ENCODE measurements at regions not wholly inside any gene's neighbourhood (a gene's known extent, or its start where the extent isn't known, plus 50 kb on each side); places are given as distances from the start of the nearest gene placed in this dataset.
"Not testable (repeated sequence)": the region's sequence is repeated elsewhere in the genome, so short reads cannot be mapped to it uniquely, and the experiment has no call there.

DNA sequence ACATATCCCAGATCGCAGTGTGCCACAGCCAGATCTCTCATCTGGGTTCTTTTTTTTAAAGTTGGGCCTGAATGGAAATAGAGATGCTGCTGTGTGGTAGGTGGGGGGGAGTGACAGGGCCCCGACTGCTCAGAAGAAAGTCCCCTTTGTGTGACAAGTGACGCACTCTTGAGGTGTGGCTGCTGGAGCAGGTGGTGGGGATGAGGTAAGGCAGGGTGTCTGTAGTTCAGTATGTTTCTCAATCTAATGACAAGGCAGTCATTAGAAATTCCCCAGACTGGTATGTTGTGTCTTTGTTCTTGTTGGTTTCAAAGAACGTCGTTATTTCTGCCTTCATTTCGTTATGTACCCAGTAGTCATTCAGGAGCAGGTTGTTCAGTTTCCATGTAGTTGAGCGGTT is 128.8 kb upstream of the TACR1 start:
- in situ Hi-C loops (cut with HindIII; ENCODE audit: low sequenced_read_pairs), result no loop called here

DNA sequence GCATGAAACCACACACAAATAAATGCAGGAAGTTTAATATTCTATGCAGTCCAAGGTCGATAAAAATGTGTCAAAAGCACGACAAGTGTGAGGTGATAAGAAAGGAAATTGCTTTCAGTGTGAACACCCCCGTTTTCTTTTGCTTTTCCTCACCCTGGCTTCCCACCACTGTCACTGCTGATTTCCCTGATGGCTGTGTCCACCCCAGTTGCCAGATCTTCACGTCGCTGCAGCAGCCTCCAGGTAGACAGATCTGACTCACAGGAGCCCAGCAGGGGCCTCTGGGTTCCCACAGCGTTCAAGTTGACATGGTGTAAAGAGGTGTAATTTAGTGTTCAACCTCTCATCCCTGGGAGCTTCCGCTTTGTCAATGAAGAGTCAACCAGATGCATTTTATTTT is 128.0 kb upstream of the TACR1 start:
- in situ Hi-C loops (cut with HindIII; ENCODE audit: low sequenced_read_pairs), result no loop called here

DNA sequence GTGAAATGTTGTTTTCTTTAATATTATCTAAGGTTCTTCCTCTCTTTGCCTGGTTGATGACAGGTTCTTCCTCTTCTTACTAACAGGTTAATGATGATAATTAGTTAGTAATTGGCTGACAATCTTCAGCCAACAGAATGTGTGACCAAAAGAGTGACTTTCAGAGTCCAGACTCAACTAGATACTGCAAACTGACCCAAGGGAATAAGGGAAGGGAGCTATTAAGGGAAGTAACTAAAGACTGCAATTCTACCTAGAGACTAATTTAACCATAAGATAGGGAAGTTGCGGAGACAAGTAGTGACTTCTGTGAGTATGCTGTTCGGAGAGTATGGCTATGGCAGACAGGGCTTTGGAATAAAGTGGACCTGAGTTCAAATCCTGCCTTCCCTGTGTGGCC is 127.3 kb upstream of the TACR1 start:
- in situ Hi-C loops (cut with HindIII; ENCODE audit: low sequenced_read_pairs), result no loop called here

DNA sequence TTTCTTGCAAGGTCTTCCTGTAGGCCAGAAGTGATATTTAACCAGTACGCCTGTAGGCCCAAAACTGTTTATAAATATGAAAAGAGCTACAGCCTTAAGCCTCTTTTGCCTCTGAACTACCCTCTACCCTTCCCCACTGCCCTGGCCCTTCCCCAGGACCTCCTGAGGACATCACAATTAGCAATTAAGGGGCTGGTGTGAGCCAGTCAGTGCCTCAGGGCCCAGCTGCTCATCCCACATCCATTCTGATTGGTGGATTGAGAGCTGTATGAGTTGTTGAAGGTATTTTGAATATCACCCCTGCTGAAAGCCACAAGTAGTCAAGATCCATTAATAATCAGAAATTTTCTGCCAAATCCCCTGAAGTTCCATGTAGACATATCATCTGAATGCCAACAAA is 126.3 kb upstream of the TACR1 start:
- in situ Hi-C loops (cut with HindIII; ENCODE audit: low sequenced_read_pairs), result no loop called here

DNA sequence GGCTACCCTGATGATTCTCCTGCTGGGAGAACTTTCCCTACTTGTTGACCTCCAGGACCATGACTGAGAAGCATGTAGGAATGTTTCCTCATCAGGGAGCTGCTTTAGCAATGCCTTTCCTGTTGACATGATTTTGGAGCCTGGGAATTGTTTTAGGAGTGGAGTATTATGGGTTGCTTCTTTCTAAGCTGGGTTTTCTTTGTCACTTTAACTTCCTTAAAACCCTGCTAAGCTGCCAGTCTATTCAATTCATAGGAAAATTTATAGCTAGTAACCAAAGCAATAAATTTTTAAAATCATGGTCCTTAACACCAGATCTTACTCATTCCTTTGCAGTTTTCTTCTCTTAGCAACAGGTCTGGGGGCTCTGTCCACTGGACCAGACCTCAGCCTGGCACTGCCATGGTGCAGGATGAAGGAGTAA is 125.6 kb upstream of the TACR1 start:
- in situ Hi-C loops (cut with HindIII; ENCODE audit: low sequenced_read_pairs), result no loop called here

DNA sequence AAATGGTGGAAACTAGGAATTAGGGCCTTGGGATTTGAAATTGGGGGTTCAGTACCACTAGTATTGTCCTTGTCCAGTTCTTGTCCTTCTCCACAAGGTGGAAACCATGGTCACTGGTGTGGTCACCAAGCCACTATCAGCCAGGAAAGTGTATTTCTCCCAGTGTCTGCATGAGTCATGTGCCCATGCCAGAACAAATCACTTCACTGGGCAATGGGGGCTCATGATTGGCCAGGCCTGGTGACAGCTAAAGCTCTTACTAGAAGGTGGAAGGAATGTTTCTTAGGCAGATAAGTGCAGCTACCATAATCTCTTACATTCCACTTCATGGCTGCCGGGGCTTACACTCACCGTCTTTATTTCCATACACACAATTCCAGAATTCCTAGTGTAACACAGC is 124.8 kb upstream of the TACR1 start:
- in situ Hi-C loops (cut with HindIII; ENCODE audit: low sequenced_read_pairs), result no loop called here

DNA sequence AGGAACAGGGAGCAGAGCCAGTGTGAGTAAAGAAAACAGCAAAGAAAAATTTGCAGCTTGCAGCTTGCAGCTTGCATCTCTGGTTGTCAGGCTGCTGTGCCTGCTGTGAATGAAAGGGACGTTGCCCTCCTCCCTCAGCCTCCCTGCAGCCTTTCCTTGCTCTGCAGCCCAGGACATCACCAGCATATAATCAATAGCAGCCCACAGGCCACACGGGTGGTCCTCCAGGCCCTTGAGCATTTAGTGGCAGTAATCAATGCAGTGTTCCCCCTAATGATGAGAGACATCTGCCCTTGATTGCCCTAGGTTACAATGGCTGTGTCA is 122.2 kb upstream of the TACR1 start:
- in situ Hi-C loops (cut with HindIII; ENCODE audit: low sequenced_read_pairs), result no loop called here

DNA sequence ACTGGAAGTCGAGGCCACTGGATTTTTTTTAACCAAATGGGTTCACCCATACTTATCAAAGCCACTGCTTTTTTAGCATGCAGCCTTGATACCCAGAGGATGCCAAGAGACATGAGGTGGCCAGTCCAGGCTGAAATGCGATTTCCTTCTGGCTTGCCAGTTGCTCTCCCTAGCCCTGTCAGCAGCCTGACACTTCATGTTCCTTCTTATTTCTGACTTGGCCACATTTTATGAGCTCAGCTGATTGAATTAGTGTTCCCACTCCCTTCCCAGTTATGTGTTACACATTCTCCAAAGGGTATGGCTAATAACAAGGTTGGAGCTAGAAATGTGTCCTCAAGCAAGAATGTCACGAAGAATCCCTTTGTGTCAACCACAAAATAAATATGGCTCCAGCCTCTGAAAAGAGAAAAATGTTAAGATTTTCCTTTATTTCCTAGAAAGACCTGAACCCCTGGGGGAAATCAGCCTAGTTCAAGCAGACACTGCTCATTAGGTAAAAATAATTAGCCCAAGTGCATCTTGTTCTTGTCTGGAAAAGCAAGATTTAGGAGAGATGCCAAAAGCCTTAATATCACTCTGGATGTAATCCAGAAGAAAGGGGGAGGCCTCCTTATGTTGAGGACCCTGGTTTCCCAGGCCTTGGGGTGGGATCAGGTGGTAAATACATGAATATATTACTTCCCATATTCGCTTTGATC is 121.7 kb upstream of the TACR1 start:
- in situ Hi-C loops (cut with HindIII; ENCODE audit: low sequenced_read_pairs), result no loop called here

DNA sequence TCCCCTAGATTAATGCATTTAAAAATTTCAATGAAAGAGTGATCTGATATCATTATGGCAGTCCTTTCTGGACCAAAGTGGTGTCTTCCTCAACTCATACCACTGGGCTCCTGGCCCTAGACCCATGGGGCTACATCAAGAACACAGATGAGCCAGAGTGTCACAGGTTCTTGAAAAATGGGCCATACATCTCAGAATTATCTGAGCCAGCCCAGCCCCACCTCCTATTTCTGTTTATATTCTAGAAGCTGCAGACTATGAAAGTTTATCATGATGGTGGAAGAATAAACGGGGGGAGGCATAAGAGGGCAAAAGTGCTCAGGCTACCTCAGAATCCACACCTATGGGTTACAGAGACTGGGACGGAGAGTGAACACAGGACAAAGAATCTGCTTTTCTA is 120.6 kb upstream of the TACR1 start:
- in situ Hi-C loops (cut with HindIII; ENCODE audit: low sequenced_read_pairs), result no loop called here

DNA sequence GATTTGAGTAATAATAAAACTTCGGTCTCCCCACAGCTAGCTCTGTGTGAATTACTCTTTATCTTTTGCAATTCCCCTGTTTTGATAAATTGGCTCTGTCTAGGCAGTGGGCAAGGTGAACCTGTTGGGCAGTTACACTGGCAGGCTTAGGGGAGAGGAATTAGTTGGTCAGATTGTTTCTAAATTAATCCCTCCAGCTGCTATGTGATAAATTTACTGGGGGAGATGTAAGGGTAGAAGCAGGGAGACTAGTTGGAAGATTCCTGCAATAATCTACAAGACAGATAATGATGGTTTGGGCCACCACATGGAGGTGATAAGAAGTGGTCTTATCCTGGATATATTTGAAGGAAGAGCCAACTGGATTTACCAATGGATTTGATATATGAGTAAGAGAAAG is 118.5 kb upstream of the TACR1 start:
- in situ Hi-C loops (cut with HindIII; ENCODE audit: low sequenced_read_pairs), result no loop called here

DNA sequence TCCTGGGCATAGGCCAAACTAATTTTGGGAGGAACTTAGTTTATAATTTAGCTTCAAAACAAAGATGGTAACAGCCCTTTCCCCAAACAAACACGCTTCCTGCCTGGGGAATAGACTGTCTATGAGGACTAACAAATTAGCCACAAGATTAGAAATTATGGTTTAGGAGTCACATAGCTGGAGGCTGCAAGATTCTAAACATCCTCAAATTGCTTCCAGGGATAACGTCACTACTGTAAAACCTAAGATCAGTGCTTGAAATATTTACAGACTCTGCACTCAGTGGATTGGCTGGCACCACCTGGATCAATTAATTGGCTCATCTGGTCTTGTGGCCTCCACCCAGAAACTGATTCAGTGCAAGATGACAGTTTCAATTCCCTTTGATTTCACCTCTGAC is 118.0 kb upstream of the TACR1 start:
- in situ Hi-C loops (cut with HindIII; ENCODE audit: low sequenced_read_pairs), result no loop called here

DNA sequence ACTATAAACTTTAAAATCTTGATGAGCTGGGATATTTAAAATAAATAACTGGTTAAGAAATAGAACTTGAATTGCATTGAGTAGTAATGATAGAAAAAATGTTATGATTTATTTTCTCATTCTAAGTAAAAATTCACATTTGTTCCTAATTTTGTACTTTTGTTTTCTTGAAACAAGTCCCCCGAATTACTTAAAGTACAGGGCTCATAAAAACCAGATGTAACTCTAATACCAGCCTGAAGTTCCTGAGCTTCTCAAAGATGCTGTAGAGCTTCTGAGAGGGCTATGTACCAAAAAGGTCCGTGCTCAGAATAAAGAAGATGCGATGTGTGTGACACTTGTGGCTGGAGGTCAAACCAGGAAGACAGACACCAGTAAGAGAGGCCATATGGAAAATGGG is 116.1 kb upstream of the TACR1 start:
- in situ Hi-C loops (cut with HindIII; ENCODE audit: low sequenced_read_pairs), result no loop called here

DNA sequence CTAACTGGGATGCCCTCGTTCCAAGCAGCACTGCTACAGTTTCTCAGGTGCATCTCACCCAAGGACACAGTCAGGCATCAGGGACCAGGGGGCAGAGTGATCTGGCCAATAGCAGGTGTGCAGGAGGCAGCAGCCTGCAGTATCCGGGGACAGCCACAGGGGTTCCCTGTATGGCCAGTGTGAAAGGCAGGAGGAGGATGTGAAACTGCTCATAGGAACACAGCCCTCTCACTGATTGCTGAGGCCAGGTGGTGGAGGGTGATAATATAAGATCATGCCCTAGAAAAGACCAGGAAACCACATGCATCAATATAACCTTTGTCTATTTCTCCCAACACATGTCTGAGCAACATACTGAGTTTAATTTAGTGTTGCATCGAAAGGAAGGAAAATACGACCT is 112.7 kb upstream of the TACR1 start:
- in situ Hi-C loops (cut with HindIII; ENCODE audit: low sequenced_read_pairs), result loop anchor here (5.0 kb wide), 1 partner anchor 55 kb away; no protein-coding TSS in a partner anchor

DNA sequence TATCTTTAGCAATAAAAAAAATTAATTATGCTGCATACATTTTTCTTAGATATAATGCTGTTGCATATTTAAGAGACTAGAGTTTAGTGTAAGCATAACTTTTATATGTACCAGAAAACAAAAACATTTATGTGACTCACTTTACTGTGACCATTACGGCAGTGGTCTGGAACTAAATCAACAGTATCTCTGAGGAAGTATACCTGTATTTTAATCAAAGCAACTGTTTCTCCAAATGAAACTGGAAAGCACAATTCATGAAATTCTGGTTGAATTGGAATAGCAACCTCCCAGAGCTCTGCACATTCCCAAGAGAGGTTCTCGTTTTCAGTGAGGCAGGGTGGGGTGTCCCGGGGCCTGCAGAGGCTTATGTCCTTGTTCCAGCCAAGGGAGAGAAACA is 112.2 kb upstream of the TACR1 start:
- in situ Hi-C loops (cut with HindIII; ENCODE audit: low sequenced_read_pairs), result loop anchor here (5.0 kb wide), 1 partner anchor 56 kb away; no protein-coding TSS in a partner anchor

DNA sequence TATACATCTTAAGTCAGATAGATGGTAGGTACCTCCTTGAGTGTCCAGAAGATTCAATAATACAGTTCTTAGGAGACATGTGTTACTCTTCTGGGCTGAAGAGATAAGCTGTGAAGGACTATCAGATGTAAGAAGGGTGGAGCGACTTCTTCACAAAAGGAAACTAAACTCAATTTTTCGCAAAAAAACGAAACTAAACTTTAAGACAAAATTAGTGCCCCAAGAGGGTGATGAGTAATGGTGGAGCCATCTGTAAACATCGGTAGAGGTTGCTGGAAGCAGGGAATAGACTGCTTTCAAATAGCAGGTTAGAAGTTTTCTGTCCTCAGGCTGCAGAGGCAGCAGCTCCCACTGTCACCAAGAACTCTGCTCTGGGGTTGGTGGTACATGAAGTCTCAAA is 111.6 kb upstream of the TACR1 start:
- in situ Hi-C loops (cut with HindIII; ENCODE audit: low sequenced_read_pairs), result loop anchor here (5.0 kb wide), 1 partner anchor 56 kb away; no protein-coding TSS in a partner anchor

DNA sequence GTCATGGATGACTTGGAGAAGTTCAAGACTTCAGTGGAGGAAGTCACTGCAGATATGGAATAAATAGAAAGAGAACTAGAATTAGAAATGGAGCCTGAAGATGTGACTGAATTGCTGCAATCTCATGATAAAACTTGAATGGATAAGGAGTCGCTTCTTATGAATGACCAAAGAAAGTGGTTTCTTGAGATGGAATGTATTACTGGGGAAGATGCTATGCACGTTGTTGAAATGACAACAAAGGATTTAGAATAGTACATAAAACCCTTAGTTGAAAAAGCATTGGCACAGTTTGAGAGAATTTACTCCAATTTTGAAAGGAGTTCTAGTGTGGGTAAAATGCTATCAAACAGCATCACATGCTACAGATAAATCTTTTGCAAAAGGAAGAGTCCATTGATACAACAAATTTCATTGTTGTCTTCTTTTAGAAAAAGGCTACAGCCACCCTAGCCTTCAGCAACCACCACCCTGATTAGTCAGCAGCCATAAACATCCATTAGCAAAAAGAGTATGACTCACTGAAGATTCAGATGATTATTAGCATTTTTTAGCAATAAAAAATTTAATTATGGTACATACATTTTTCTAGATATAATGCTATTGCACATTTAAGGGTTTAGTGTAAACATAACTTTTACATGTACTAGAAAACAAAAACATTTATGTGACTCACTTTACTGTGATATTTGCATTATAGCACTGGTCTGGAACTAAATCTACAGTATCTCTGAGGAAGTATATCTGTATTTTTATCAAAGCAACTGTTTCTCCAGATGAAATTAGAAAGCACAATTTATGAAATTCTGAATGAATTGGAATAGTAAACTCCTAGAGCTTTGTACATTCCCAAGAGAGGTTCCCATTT is 110.5 kb upstream of the TACR1 start:
- in situ Hi-C loops (cut with HindIII; ENCODE audit: low sequenced_read_pairs), result loop anchor here (5.0 kb wide), 1 partner anchor 57 kb away; no protein-coding TSS in a partner anchor

DNA sequence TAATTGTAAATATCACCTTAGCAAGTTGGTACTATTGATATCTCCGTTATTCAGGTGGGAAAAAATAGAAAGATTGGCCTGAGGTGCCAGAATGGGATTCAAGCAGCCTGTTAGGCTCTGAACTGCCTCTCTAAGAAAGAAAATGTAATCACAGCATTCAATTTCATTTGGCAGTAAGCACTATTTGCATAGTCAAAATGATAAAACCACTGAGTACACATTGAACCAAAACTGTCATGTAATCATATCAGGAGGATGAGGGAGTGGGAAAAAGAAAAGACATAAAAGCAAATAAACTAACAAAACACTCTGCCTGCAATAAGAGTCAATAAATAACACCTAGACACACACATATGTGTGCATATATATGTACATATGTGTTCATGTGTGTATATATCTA is 103.9 kb upstream of the TACR1 start:
- in situ Hi-C loops (cut with HindIII; ENCODE audit: low sequenced_read_pairs), result no loop called here

DNA sequence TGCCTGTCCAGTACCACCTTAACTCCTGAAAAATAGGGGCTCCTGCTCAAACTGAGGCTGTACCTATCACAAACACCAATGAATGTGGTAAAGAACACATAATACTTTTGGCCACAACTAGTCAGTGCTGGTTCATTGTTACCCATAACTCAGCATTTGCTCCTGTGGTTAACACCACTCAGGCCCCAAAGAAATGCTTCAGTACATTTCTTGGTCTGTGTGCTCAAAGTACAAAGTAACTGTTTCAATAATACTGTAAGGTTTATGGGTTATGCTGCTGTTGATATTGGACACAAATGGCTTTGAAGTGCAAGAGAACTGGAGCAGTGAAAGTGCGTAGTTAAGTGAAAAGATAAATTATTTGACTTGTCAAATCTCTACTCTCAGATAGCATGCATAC is 95.0 kb upstream of the TACR1 start:
- in situ Hi-C loops (cut with HindIII; ENCODE audit: low sequenced_read_pairs), result no loop called here

DNA sequence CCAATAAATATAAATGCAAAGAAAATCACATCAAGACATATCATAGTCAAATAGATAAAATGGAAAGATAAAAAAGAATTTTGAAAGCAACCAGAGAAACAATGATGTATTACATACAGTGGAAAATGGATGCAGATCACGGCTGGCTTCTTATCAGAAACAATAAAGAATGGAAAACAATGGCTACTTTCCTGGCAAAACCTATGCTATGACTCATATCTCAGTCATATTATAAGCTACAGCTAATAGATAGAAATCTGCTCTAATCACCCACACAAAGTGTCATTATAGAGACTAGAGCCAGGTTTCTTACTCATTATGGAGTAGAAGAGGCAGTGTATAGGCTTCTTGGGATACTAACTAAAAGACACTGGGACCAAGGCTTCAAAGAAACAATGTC is 93.5 kb upstream of the TACR1 start:
- in situ Hi-C loops (cut with HindIII; ENCODE audit: low sequenced_read_pairs), result no loop called here

DNA sequence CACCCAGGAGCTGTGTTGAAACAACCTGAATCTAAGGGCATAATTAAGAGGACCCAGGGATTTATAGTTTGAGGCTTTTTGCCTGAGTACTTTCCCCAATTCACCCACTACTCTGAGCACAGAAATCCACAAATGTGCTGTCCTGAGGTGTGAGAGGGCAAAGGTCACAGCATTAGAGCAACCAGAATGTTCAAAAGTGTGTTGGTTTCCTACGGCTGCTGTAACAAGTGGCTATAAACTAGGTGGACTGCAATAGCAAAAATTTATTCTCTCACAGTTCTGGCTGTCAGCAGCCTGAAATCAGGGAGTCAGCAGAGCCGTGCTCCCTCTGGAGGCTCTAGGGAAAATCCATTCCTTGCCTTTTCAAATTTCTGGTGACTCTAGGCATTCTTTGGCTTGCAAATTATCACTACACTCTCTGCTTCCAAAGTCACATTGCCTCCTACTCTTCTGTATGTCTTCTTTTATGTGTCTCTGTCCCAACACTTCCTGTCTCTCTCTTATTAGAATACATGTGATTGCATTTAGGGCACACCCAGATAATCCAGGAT is 91.4 kb upstream of the TACR1 start:
- in situ Hi-C loops (cut with HindIII; ENCODE audit: low sequenced_read_pairs), result no loop called here

DNA sequence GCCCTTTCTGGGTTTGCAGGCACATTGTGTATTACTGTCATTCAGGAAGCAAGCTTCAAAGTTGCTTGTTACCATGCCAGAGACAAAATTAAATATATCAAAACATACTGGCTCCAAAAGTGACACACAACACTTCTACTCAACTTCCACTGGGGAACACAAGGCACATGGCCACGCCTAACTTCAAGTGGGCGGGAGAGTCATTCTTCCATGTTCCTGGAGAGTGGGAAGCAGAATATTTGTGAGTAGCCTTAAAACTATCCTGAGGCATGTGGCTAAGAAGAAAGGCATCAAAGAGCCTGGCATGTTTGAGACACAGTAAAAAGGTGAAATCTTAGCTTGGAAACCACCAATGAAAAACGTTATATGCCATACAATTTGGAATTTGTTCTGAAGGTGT is 90.5 kb upstream of the TACR1 start:
- in situ Hi-C loops (cut with HindIII; ENCODE audit: low sequenced_read_pairs), result no loop called here

DNA sequence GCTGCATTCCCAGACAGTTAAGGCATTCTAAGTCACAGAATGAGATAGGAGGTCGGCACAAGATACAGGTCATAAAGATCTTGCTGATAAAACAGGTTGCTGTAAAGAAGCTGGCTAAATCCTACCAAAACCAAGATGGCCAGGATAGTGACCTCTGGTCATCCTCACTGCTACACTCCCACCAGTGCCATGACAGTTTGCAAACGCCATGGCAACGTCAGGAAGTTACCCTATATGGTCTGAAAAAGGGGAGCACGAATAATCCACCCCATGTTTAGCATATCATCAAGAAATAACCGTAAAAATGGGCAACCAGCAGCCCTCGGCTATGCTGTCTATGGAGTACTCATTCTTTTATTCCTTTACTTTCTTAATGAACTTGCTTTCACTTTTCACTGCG is 89.9 kb upstream of the TACR1 start:
- in situ Hi-C loops (cut with HindIII; ENCODE audit: low sequenced_read_pairs), result not testable (repeated sequence)
